Breast epithelium (tissue), 3 donors: ENCODE measurements at regions not wholly inside any gene's neighbourhood (a gene's known extent, or its start where the extent isn't known, plus 50 kb on each side); places are given as distances from the start of the nearest gene placed in this dataset.

Experiments
- CTCF ChIP-seq, 3 donors: fragments of 450-650 bp; IDR thresholded peaks; one replicate each; pipeline ENCODE4 v1.5.1; 2016 to 2017; ENCODE audit warnings: antibody characterized with exemption in 3 of 3, mild to moderate bottlenecking in 3 of 3, moderate library complexity in 3 of 3
- POLR2A ChIP-seq: fragments of 450-650 bp; IDR thresholded peaks from one replicate; pipeline ENCODE4 v1.6.1; 2016; ENCODE audit warnings: antibody characterized with exemption, mild to moderate bottlenecking, moderate library complexity

GRCh38 chr7:96527133-96527827 is 182.4 kb downstream of the SEM1 start:
- TF ChIP-seq CTCF (IDR thresholded peaks at IDR 0.05), result no peak
- no peak for TF ChIP-seq POLR2A
